ENCODE measurements at regions not wholly inside any gene's neighbourhood (a gene's known extent, or its start where the extent isn't known, plus 50 kb on each side); places are given as distances from the start of the nearest gene placed in this dataset.
A peak's percentile ranks its signal among the peaks of the same experiment; 100 is the strongest.
"Not testable (repeated sequence)": the region's sequence is repeated elsewhere in the genome, so short reads cannot be mapped to it uniquely, and the experiment has no call there.

- no peak for DNase-seq (ENCODE audit: low spot score)
- no peak for ATAC-seq
- intact Hi-C loops (cut with DNase I), result no loop called here
Measured at GRCh38 chr3:104388619-104389018, 978.1 kb upstream of the ALCAM start.

GRCh38 chr3:104392327-104392726, 974.4 kb upstream of the ALCAM start:
- no peak for ATAC-seq
- intact Hi-C loops (cut with DNase I), result no loop called here
- DNase-seq (ENCODE audit: low spot score), result no peak

DNA sequence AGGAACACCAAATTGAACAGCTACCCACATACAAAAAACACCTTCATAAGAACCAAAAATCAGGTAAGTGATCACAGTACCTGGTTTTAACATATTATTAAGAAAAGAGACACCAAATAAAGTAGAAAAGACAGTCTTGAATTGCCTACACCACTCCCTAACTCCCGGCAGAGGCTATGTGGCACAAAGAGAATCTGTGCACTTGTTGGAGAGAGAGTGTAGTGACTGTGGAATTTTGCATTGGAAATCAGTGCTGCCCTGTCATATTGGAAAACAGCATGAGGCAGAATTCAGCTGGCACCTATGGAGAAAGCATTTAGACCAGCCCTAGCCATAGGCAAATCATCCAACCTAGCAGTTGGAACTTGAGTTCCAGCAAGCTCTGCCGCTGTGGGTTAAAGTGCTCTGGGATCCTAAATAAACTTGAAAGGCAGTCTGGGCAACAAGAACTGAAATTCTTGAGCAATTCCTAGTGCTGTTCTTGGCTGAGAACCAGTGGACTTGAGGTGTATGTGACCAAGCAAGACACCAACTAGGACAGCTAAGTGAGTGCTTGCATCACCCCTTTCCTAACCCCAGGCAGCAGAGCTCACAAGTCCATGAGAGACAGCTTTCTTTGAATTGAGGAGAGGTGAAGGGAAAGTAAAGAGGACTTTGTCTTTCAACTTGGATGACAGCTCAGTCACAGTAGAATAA, 969.6 kb upstream of the ALCAM start:
- DNase-seq (ENCODE audit: low spot score), result no peak
- intact Hi-C loops (cut with DNase I), result no loop called here
- ATAC-seq, result peak; percentile 94

DNA sequence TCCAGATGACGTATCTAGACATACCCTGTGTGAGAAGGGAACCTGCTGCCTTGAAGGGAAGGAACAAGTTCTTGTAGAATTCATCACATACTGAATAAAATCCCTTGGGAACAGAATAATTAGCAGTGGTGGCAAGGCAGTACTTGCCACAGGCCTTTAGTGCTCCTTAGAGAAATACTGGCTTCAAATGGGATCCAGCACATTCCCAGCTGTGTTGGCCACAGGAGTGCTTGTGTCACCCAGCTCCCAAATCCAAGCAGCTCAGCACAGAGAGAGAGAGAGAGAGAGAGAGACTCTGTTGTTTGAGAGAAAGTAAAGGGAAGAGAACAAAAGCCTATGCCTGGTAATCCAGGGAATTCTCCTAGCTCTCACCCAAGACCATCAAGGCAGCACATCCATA, 969.0 kb upstream of the ALCAM start:
- ATAC-seq, result peak; percentile 35
- intact Hi-C loops (cut with DNase I), result no loop called here
- DNase-seq (ENCODE audit: low spot score), result no peak

- intact Hi-C loops (cut with DNase I), result no loop called here
- DNase-seq (ENCODE audit: low spot score) (no peak), ATAC-seq (no peak)
Measured at GRCh38 chr3:104402902-104403301, 963.8 kb upstream of the ALCAM start.

DNA sequence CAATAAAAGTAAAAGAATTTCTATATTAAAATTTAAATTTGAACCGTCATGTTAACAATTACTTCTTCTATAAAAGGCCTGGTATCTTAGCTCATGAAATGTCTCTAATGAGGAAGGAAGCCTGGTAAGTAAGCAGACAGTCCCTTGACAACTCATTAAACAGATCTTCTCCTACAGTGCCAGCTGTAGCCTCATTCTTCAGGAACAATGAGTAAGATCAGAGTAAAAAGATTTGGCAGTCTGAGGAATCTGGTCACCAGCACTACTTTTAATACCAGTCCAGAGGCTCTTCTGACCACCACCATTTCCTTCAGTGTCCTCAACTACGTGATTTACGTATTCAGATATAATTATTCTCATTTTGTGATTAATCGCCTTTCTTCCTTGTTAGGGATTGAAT, 955.0 kb upstream of the ALCAM start:
- DNase-seq (ENCODE audit: low spot score), result no peak
- ATAC-seq, result no peak
- intact Hi-C loops (cut with DNase I), result no loop called here

DNA sequence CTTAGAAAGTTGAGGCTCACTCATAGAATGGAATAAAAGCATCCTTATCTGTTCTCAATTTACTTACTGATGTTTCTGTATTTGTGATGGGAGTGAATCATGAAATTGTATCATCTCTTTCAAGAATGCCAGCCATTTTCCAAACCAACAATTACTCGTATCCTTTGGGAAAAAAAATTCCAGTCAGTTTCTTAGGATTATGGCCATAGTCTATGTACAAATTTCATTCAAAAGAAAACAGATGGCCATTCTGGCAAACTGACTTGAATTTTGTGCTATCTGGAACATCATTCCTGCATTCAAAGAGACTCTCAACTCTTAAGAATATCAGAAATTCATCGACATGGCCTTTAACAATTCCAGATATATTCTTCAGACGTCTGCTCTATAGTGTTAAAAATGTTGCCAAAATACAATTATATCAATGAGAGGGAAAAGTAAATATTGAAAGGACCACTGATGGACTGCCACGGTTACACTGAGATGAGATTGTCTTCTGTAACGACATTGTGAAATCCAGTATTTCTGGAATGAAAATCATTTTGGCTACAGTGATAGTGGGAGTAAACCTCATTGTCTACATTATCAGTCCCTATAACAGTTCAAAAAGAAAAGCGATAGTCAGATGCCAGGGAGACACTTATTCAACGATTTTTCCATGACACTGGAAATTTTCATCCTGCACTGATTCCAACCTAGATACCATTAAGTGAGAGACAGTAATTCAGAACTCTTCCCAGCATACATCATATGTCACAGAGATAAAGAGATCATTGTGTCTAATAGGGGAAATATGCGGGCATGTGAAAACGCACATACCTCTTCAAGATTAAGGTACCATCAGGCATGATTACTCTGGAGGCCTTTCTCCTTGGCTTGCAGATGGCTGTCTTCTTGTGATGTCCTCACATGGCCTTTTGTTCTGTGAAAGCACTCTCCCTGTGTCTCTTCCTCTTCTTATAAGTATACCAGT, 953.8 kb upstream of the ALCAM start:
- DNase-seq (ENCODE audit: low spot score) (no peak), ATAC-seq (peak; percentile 56)
- intact Hi-C loops (cut with DNase I), result no loop called here

GRCh38 chr3:104428337-104428925, 938.3 kb upstream of the ALCAM start:
- intact Hi-C loops (cut with DNase I), result no loop called here
- DNase-seq (ENCODE audit: low spot score), result no peak
- no peak for ATAC-seq

- DNase-seq (ENCODE audit: low spot score), result no peak
- intact Hi-C loops (cut with DNase I), result no loop called here
- no peak for ATAC-seq
Measured at GRCh38 chr3:104429727-104430126, 937.0 kb upstream of the ALCAM start.

GRCh38 chr3:104436506-104436905, 930.2 kb upstream of the ALCAM start:
- intact Hi-C loops (cut with DNase I), result no loop called here
- no peak for ATAC-seq
- no peak for DNase-seq (ENCODE audit: low spot score)

GRCh38 chr3:104437131-104437750, 929.5 kb upstream of the ALCAM start:
- intact Hi-C loops (cut with DNase I), result no loop called here
- no peak for DNase-seq (ENCODE audit: low spot score)
- peak; percentile 97 for ATAC-seq

DNA sequence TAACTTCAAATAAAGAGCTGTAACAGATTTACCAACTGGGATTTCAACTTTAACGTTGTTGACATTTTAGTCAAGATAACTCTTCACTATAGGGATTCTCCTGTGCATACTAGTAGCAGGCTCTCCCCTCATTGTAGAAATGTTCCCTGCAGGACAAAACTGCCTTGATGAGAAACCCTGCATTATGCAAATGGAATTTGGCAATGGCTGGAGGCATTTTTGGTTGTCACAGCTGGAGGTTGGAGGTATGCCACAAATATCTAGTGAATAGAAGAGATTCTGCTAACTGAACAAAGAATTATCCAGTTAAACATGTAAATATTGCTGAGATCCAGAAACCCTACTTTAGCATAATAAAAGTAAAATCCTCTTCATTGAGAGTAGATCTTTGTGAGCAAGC, 928.8 kb upstream of the ALCAM start:
- no peak for DNase-seq (ENCODE audit: low spot score)
- ATAC-seq, result peak; percentile 80
- intact Hi-C loops (cut with DNase I), result no loop called here

DNA sequence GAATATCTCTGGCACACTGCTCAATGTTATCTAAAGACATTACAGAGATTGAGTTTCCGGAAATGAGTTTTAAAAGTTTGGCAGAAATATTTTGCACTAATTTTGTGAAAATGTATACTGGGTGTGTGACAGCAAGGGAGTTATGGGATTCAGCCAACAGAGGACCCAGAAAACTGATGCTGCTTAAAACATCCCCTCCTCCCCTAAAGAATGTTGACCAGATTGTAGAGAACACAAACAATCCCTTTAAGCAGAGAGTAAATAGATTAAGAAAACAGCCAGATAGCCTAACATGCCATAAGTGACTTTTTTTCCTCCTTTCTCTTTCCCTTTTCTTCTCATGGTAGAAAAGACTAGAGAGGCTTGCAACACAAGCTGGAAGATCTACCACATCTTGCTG, 928.0 kb upstream of the ALCAM start:
- DNase-seq (ENCODE audit: low spot score) (no peak), ATAC-seq (no peak)
- intact Hi-C loops (cut with DNase I), result no loop called here

DNA sequence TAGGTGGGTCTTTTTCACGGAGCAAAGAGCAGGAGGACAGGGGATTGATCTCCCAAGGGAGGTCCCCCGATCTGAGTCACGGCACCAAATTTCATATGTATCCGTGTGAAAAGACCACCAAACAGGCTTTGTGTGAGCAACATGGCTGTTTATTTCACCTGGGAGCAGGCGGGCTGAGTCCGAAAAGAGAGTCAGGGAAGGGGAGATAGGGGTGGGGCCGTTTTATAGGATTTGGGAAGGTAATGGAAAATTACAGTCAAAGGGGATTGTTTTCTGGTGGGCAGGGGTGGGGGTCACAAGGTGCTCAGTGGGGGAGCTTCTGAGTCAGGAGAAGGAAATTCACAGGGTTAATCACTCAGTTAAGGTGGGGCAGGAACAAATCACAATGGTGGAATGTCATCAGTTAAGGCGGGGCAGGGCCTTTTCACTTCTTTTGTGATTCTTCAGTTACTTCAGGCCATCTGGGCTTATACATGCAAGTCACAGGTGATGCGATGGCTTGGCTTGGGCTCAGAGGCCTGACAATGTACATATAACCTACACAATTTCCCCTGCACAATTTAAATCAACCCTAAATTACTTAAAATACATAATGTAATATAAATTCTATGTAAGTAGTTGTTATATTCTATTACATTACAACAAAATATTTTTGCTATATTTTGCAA, 921.3 kb upstream of the ALCAM start:
- ATAC-seq; DNase-seq (ENCODE audit: low spot score); intact Hi-C loops (cut with DNase I): not testable (repeated sequence)

- intact Hi-C loops (cut with DNase I), result no loop called here
- no peak for ATAC-seq
Measured at GRCh38 chr3:104447681-104448080, 919.0 kb upstream of the ALCAM start.

DNA sequence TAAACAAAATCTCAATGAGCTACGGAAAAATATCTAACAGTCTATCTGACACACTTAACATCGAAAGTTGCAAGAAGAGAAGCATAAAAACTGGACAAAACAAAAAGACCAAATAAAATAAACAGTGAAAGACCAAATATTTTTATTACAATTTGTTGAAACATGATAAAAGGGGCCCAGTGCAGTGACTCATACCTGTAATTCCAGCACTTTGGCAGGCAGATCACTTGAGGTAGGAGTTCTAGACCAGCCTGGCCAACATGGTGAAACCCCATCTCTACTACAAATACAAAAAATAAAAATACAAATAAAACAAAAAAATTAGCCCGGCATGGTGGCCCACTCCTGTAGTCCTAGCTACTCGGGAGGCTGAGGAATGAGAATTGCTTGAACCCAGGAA, 914.0 kb upstream of the ALCAM start:
- intact Hi-C loops (cut with DNase I), result no loop called here
- DNase-seq (ENCODE audit: low spot score) (no peak), ATAC-seq (no peak)

More at GRCh38 chr3:104447681-104448080, 919.0 kb upstream of the ALCAM start:
- DNase-seq (ENCODE audit: low spot score), result no peak

- ATAC-seq (no peak), DNase-seq (ENCODE audit: low spot score) (no peak)
- intact Hi-C loops (cut with DNase I), result no loop called here
Measured at GRCh38 chr3:104458657-104459056, 908.1 kb upstream of the ALCAM start.

DNA sequence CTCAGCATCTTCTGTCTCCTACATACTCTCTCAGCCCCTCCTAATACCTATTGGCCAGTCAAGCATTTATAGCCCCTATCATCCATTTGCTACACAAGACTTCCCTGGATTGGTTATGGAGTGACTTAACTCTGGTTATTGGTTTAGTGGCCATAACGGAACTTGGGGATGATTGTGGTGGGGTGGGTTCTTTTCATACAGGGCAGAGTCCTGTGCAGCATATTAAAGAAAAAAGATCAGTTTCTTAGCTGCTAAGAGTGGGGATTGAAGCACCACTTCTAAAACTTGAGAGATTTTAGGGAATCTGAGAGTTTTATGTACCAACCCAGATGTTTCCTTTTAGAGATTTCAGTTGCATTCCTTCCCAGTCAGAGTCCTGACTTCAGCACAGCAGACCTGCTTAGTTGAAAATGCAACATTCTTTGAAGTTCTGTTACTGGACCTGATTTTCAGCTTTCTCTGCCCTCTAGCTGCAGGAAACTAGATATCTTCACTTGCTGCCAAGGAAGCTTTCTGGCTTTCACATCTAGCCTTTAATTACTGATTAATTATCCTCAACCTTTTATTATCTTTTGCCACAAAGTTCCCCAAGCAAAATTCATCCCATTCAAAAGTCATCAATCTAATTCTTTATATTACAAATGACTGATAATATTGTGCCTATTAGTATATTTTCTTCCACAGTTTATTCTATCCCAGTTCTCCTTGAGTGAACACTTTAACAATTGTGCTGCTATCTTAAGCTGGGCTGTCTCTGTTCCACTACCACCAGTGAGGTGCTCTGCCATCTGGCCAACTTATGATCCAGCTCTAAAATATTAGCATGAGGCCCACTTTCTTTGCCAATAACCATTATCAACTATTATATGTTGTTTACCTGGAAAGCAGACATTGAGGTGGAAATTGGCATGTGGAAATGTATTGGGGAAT, 906.0 kb upstream of the ALCAM start:
- DNase-seq (ENCODE audit: low spot score) (no peak), ATAC-seq (peak; percentile 92)
- intact Hi-C loops (cut with DNase I), result no loop called here
